LoVo (cell line): ENCODE measurements at regions not wholly inside any gene's neighbourhood (a gene's known extent, or its start where the extent isn't known, plus 50 kb on each side); places are given as distances from the start of the nearest gene placed in this dataset.
"Not testable (repeated sequence)": the region's sequence is repeated elsewhere in the genome, so short reads cannot be mapped to it uniquely, and the experiment has no call there.

Experiments
- DNase-seq: peaks from one replicate; pipeline ENCODE4 v3.0.0-alpha.2; 2016; ENCODE audit warnings: low spot score

GRCh38 chr16:51542981-51543815, 392.1 kb upstream of the SALL1 start:
- DNase-seq: no peak

- no peak for DNase-seq
Observed at GRCh38 chr16:51540259-51540658, 389.2 kb upstream of the SALL1 start.

DNA sequence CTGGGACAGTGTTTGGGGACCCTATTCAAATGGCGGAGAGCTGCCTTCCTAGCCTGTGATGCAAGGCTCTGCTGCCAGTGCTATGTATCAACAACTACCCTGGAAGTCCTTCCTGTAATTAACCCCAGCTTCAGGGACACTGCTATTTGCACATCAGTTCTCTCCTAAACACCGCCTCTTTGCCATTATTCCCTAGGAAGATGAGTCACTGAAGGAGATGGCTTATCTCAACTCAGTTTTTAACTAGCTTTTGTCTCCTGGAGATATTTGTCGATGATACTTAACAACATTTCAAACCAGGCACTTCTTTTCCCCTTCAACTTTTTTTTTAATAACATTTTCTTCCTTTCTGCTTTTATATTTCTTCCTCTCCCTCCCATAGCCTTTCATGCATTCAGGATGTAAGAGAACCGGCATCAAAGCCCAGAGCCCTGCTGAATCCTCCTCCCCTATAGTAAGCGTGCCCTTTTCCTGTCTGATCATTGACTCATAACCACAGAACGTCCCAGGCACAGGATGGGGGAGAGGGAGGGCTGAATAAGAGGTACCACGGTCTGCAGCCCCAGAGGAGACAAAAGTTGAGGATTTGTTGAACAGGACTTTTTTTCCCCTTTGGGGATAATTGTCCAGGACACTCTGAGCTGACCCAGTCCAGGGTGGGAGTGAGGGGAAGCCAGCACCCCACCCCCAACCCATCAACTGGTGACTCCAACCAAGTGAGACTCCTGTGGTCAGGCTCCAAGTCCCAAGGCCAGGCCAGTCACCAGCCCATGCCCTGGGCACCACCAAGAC, 387.8 kb upstream of the SALL1 start:
- no peak for DNase-seq

DNA sequence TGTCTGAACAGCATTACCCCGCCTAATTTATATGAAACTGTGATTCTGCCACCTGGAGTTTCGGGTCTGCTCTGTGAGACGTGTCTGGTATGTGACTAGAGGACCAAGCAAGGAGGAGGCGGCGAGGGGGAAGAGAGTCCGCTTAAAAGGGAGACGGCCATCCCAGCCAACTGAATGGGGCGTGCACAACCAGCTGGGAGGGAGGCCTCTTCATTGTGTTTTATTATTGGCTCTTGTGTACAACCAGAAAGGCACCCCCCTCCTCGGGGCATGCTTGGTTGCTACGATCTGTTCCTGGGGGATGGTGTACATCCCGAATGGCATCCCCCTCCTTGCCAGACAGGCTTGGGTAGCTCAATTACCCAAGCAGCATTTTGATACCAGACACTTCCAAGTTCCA, 384.5 kb upstream of the SALL1 start:
- DNase-seq: no peak

DNA sequence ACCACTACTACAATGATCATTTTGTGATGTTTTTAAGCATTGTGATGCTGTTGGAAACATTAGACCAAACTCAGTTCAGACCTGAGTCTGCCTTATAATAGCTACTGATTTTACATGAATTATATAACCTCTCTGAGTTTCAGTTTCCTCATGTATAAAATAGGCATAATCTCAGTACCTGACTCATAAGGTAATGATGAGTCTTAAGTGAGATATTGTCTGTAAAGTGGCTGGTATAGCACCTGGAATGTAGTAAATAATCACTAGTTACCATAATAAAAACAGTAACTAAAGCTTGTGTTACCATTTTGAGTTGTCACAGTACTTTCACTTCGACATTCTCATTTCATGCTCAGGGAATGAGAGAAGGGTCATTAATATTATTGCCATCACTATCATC, 381.5 kb upstream of the SALL1 start:
- no peak for DNase-seq

DNA sequence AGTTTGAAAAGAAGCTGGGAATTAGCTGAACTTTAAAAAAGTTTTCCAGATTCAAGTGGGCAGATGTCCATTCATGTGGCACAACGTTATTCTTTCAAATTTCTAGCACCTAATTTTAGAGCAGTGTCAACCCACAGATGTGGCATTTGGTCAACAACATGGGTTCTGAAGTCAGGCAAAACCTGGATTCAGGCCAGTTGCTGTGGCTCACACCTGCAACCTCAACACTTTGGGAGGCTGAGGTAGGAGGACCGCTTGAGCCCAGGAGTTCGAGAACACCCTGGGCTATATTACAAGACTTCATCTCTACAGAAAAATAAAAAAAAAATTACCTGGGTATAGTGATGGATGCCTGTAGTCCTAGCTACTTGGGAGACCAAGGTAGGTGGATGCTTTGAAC, 380.2 kb upstream of the SALL1 start:
- no peak for DNase-seq

- no peak for DNase-seq
Observed at GRCh38 chr16:51527349-51527748, 376.3 kb upstream of the SALL1 start.

- no peak for DNase-seq
Observed at GRCh38 chr16:51526621-51527020, 375.6 kb upstream of the SALL1 start.

GRCh38 chr16:51524555-51525373, 373.7 kb upstream of the SALL1 start:
- DNase-seq: no peak

DNA sequence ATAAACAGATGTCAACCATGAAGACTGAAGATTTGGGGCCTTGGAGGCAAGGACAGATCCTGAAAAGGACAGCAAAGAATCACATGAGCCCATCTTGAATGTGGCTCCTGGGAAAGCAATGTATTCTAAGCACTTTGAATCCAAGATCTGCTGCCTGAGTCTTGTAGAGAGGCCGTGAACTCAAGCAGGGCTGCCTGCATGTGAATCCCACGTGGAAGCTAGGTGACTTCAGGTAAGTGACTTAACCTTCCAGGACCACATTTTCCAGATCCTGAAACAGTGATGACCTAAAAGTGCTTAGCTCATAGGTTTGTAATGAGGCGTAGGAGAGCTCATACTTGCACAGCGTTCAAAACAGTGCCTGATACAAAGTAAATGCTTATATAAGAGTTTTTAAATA, 373.0 kb upstream of the SALL1 start:
- no peak for DNase-seq

DNA sequence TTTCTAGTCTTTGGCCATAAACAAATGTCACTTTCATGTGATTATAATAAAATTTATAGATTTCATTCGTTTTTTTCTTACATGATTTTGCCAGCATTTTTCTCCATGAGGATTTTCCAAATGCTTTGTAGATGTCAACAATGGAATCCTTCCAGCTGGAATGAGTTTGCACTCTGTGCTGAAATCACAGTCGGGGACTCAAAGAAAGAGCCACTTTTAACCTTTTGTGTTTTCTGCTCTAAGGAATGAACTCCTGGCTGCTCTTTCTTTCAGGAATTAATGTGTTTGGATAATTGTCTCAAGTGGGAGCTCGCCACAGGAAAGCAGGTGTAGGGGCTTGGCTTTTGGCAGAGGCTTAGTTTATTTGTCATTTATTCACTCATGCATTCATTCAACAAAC, 372.3 kb upstream of the SALL1 start:
- no peak for DNase-seq

GRCh38 chr16:51522902-51523301, 371.8 kb upstream of the SALL1 start:
- no peak for DNase-seq

GRCh38 chr16:51516960-51517359, 365.9 kb upstream of the SALL1 start:
- not testable (repeated sequence) for DNase-seq

GRCh38 chr16:51510416-51510815, 359.3 kb upstream of the SALL1 start:
- DNase-seq: no peak

- no peak for DNase-seq
Observed at GRCh38 chr16:51509336-51509735, 358.3 kb upstream of the SALL1 start.

DNA sequence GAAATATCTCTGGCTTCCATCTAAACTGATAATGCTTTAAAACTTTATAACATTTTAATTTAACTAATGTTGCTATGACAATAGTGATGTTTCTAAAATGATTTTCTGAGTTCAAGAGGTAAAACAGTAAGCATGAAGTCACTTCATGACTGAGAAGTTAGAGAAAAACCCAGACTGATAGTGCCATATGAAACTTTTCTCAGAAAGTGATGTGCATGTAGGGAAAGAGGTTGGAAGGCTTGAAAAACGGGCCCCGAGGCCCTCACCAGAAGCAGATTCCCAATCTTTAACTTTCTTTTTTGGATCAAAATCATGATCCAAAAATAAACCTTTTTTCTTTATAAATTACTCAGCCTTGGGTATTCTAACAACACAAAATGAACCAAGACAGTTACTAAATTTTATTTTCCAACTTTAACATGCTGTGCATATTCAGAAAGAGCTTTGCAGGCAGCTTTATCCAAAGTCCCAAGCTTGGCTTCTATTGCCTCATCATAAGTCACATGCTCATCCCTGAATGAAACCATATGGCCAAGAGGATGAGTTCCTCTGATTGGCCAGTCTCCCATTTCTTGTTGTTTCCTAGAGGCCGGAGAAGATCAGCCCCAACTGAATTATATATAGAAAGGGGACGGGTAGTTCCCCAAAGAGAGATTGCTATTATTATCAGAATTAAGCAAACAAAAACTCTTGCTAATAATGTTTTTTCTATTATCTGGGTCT, 357.6 kb upstream of the SALL1 start:
- DNase-seq: no peak

- no peak for DNase-seq
Observed at GRCh38 chr16:51507286-51507685, 356.2 kb upstream of the SALL1 start.

DNA sequence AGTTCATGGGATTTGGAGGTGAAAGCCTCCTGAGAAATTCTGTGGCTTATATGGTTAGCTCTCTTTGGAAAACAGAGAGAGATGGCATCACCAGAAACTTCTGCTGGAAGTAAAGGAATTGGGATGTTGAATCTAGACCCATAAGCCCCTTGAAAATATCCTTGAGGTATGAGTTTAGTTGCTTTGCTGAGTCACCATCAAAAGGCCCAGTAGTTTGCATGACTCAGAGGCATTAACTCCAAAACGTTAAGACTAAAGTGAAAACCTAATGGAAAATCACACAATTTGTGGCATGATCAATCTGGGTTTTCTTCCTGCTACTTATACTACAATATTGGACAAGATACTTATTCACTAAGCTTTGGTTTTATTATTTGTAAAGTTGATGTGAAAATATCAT, 349.2 kb upstream of the SALL1 start:
- DNase-seq: no peak

GRCh38 chr16:51497541-51498211, 346.6 kb upstream of the SALL1 start:
- DNase-seq: no peak

DNA sequence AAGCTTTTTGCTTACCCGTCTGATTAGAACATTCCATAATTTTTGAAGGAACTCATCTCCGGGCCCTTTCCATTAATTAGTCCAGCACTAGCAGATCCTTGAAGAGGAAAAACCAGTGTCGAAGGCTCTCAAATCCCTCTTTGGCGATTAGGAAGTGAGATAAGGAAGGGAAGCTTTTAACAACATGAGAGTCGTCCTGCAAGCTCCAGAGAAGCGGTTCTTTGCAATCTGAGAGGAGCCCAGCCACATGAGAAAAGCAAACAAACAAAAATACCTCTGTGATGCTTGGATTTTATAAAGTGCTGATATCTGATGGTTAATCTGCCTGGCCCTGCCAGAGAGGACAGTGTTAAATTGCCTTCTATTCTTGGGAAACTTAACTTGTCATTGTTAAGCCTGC, 339.8 kb upstream of the SALL1 start:
- DNase-seq: no peak

DNA sequence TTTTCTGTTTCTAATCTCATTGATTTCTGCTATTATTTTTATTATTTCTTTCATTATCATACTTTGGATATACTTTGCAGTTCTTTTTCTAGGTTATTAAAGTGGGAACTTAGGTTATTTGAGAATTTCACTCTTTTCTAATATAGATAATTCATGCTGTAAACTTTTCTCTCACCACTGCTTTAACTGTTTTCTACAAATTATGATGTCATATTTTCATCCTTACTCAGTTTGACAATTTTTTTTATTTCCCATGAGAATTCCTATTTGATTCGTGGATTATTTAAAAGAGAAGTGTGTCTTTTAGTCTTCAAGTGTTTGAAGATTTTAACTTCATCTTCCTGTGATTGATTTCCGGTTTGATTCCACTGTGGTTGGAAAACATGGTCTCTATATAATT, 336.8 kb upstream of the SALL1 start:
- no peak for DNase-seq
